Superior temporal gyrus (tissue), 1 donor: ENCODE measurements at regions not wholly inside any gene's neighbourhood (a gene's known extent, or its start where the extent isn't known, plus 50 kb on each side); places are given as distances from the start of the nearest gene placed in this dataset.

Experiments used
- DNase-seq: peaks from one replicate; pipeline ENCODE4 v3.0.0-alpha.2; 2016; ENCODE audit errors: extremely low spot score

- DNase-seq: no peak
Observed at GRCh38 chr7:84495128-84495527, 300.5 kb upstream of the SEMA3A start.

GRCh38 chr7:84492098-84493034, 297.8 kb upstream of the SEMA3A start:
- DNase-seq: no peak

- no peak for DNase-seq
Observed at GRCh38 chr7:84490661-84491060, 296.1 kb upstream of the SEMA3A start.

GRCh38 chr7:84484502-84485079, 290.0 kb upstream of the SEMA3A start:
- DNase-seq: no peak

- DNase-seq: no peak
Observed at GRCh38 chr7:84482476-84482875, 287.9 kb upstream of the SEMA3A start.

- no peak for DNase-seq
Observed at GRCh38 chr7:84479059-84479458, 284.5 kb upstream of the SEMA3A start.

GRCh38 chr7:84477786-84478478, 283.3 kb upstream of the SEMA3A start:
- DNase-seq: no peak

GRCh38 chr7:84474436-84474835, 279.8 kb upstream of the SEMA3A start:
- no peak for DNase-seq

- DNase-seq: no peak
Observed at GRCh38 chr7:84471576-84471975, 277.0 kb upstream of the SEMA3A start.

GRCh38 chr7:84469034-84469433, 274.4 kb upstream of the SEMA3A start:
- DNase-seq: no peak

GRCh38 chr7:84462259-84462658, 267.7 kb upstream of the SEMA3A start:
- DNase-seq: no peak

GRCh38 chr7:84461093-84461492, 266.5 kb upstream of the SEMA3A start:
- no peak for DNase-seq

- no peak for DNase-seq
Observed at GRCh38 chr7:84455788-84456187, 261.2 kb upstream of the SEMA3A start.

- DNase-seq: no peak
Observed at GRCh38 chr7:84454174-84454959, 259.8 kb upstream of the SEMA3A start.

GRCh38 chr7:84452618-84453017, 258.0 kb upstream of the SEMA3A start:
- DNase-seq: no peak

GRCh38 chr7:84450772-84451171, 256.2 kb upstream of the SEMA3A start:
- DNase-seq: no peak

- DNase-seq: no peak
Observed at GRCh38 chr7:84447636-84448293, 253.2 kb upstream of the SEMA3A start.

GRCh38 chr7:84446991-84447480, 252.4 kb upstream of the SEMA3A start:
- no peak for DNase-seq

GRCh38 chr7:84425702-84426259, 231.2 kb upstream of the SEMA3A start:
- no peak for DNase-seq

GRCh38 chr7:84422790-84423189, 228.2 kb upstream of the SEMA3A start:
- DNase-seq: no peak
